ENCODE measurements at regions not wholly inside any gene's neighbourhood (a gene's known extent, or its start where the extent isn't known, plus 50 kb on each side); places are given as distances from the start of the nearest gene placed in this dataset.

- Mint-ChIP-seq H3K4me1 (no peaks in the 10 kb centered on the region), H3K36me3 (no peaks in the 10 kb centered on the region), H3K27me3 (ENCODE audit: low read depth in 3 of 3) (no peaks in the 10 kb centered on the region), H3K4me3 (no peak overlapping the region), H3K27ac (no peak overlapping the region), H3K9me3 (peaks cover 0 to 8% (median 1%) of the 10 kb centered on the region in 6 donors)
- DNase-seq: no peak
Observed at GRCh38 chr4:79650217-79650616, 242.2 kb upstream of the GK2 start.

GRCh38 chr4:79645942-79646341 is 237.9 kb upstream of the GK2 start:
- no peak overlapping the region for H3K27ac Mint-ChIP-seq
- H3K36me3 Mint-ChIP-seq: no peaks in the 10 kb centered on the region
- DNase-seq: no peak
- H3K27me3 Mint-ChIP-seq (ENCODE audit: low read depth in 3 of 3): no peaks in the 10 kb centered on the region
- no peaks in the 10 kb centered on the region for H3K4me1 Mint-ChIP-seq
- peaks cover 0 to 10% (median 2%) of the 10 kb centered on the region in 6 donors for H3K9me3 Mint-ChIP-seq
- H3K4me3 Mint-ChIP-seq: no peak overlapping the region

- Mint-ChIP-seq H3K27me3 (ENCODE audit: low read depth in 3 of 3) (peaks cover 0 to 3% (median 2%) of the 10 kb centered on the region in 3 donors), H3K4me3 (no peak overlapping the region), H3K27ac (no peak overlapping the region), H3K36me3 (no peaks in the 10 kb centered on the region), H3K9me3 (peaks cover 0 to 5% (median 2%) of the 10 kb centered on the region in 6 donors), H3K4me1 (no peaks in the 10 kb centered on the region)
- DNase-seq: no peak
Observed at GRCh38 chr4:79638735-79639134, 230.7 kb upstream of the GK2 start.

GRCh38 chr4:79636991-79637390 is 229.0 kb upstream of the GK2 start:
- Mint-ChIP-seq H3K27me3 (ENCODE audit: low read depth in 3 of 3) (peaks cover 0 to 3% (median 2%) of the 10 kb centered on the region in 3 donors), H3K27ac (no peak overlapping the region), H3K4me1 (no peaks in the 10 kb centered on the region), H3K4me3 (no peak overlapping the region), H3K9me3 (peaks cover 0 to 5% (median 1%) of the 10 kb centered on the region in 6 donors), H3K36me3 (no peaks in the 10 kb centered on the region)
- DNase-seq: no peak

- Mint-ChIP-seq H3K9me3 (peaks cover 0 to 4% (median 3%) of the 10 kb centered on the region in 6 donors), H3K4me3 (no peak overlapping the region), H3K27me3 (ENCODE audit: low read depth in 3 of 3) (peaks cover 0 to 3% (median 2%) of the 10 kb centered on the region in 3 donors), H3K36me3 (no peaks in the 10 kb centered on the region), H3K4me1 (no peaks in the 10 kb centered on the region), H3K27ac (no peak overlapping the region)
- DNase-seq: no peak
Observed at GRCh38 chr4:79634111-79634510, 226.1 kb upstream of the GK2 start.

GRCh38 chr4:79632114-79632513 is 224.1 kb upstream of the GK2 start:
- Mint-ChIP-seq H3K27ac (no peak overlapping the region), H3K27me3 (ENCODE audit: low read depth in 3 of 3) (no peaks in the 10 kb centered on the region), H3K36me3 (no peaks in the 10 kb centered on the region), H3K9me3 (peaks cover 0 to 4% (median 2%) of the 10 kb centered on the region in 6 donors), H3K4me3 (no peak overlapping the region), H3K4me1 (no peaks in the 10 kb centered on the region)
- DNase-seq: no peak

GRCh38 chr4:79626611-79627010 is 218.6 kb upstream of the GK2 start:
- DNase-seq: no peak
- H3K4me1 Mint-ChIP-seq: no peaks in the 10 kb centered on the region
- H3K36me3 Mint-ChIP-seq: no peaks in the 10 kb centered on the region
- H3K4me3 Mint-ChIP-seq: no peak overlapping the region
- no peaks in the 10 kb centered on the region for H3K27me3 Mint-ChIP-seq (ENCODE audit: low read depth in 3 of 3)
- H3K9me3 Mint-ChIP-seq: peaks cover 0 to 7% (median under 1%) of the 10 kb centered on the region in 6 donors
- no peak overlapping the region for H3K27ac Mint-ChIP-seq

GRCh38 chr4:79626101-79626500 is 218.1 kb upstream of the GK2 start:
- Mint-ChIP-seq H3K4me1 (no peaks in the 10 kb centered on the region), H3K4me3 (peak overlapping the region in 1 of 5 donors; percentile 27), H3K27ac (no peak overlapping the region), H3K9me3 (peaks cover 0 to 7% (median 0%) of the 10 kb centered on the region in 6 donors), H3K27me3 (ENCODE audit: low read depth in 3 of 3) (no peaks in the 10 kb centered on the region), H3K36me3 (no peaks in the 10 kb centered on the region)
- no peak for DNase-seq

GRCh38 chr4:79625361-79625760 is 217.3 kb upstream of the GK2 start:
- no peak for DNase-seq
- Mint-ChIP-seq H3K27me3 (ENCODE audit: low read depth in 3 of 3) (no peaks in the 10 kb centered on the region), H3K27ac (no peak overlapping the region), H3K4me3 (no peak overlapping the region), H3K36me3 (no peaks in the 10 kb centered on the region), H3K4me1 (no peaks in the 10 kb centered on the region), H3K9me3 (peaks cover 0 to 5% (median 1%) of the 10 kb centered on the region in 6 donors)

GRCh38 chr4:79623021-79623870 is 215.2 kb upstream of the GK2 start:
- H3K4me1 Mint-ChIP-seq: no peaks in the 10 kb centered on the region
- no peak for DNase-seq
- peaks cover 0 to 5% (median 2%) of the 10 kb centered on the region in 6 donors for H3K9me3 Mint-ChIP-seq
- H3K36me3 Mint-ChIP-seq: no peaks in the 10 kb centered on the region
- no peak overlapping the region for H3K4me3 Mint-ChIP-seq
- no peak overlapping the region for H3K27ac Mint-ChIP-seq
- no peaks in the 10 kb centered on the region for H3K27me3 Mint-ChIP-seq (ENCODE audit: low read depth in 3 of 3)

GRCh38 chr4:79621061-79621460 is 213.0 kb upstream of the GK2 start:
- no peak for DNase-seq
- H3K4me1 Mint-ChIP-seq: no peaks in the 10 kb centered on the region
- peaks cover 0 to 5% (median 3%) of the 10 kb centered on the region in 6 donors for H3K9me3 Mint-ChIP-seq
- no peaks in the 10 kb centered on the region for H3K36me3 Mint-ChIP-seq
- no peak overlapping the region for H3K4me3 Mint-ChIP-seq
- no peak overlapping the region for H3K27ac Mint-ChIP-seq
- H3K27me3 Mint-ChIP-seq (ENCODE audit: low read depth in 3 of 3): no peaks in the 10 kb centered on the region

GRCh38 chr4:79620617-79621016 is 212.6 kb upstream of the GK2 start:
- no peak for DNase-seq
- Mint-ChIP-seq H3K4me3 (no peak overlapping the region), H3K27me3 (ENCODE audit: low read depth in 3 of 3) (no peaks in the 10 kb centered on the region), H3K27ac (no peak overlapping the region), H3K9me3 (peaks cover 0 to 5% (median 3%) of the 10 kb centered on the region in 6 donors), H3K36me3 (no peaks in the 10 kb centered on the region), H3K4me1 (no peaks in the 10 kb centered on the region)

GRCh38 chr4:79613269-79613935 is 205.4 kb upstream of the GK2 start:
- Mint-ChIP-seq H3K27ac (no peak overlapping the region), H3K36me3 (peaks cover 0 to 4% (median 0%) of the 10 kb centered on the region in 3 donors), H3K27me3 (ENCODE audit: low read depth in 3 of 3) (peaks cover 0 to 4% (median 0%) of the 10 kb centered on the region in 3 donors), H3K9me3 (peaks cover 0 to 18% (median 5%) of the 10 kb centered on the region in 6 donors), H3K4me1 (no peaks in the 10 kb centered on the region), H3K4me3 (no peak overlapping the region)
- DNase-seq: no peak

- Mint-ChIP-seq H3K27ac (no peak overlapping the region), H3K27me3 (ENCODE audit: low read depth in 3 of 3) (peaks cover 0 to 4% (median 0%) of the 10 kb centered on the region in 3 donors), H3K36me3 (peaks cover 0 to 4% (median 0%) of the 10 kb centered on the region in 3 donors), H3K4me1 (no peaks in the 10 kb centered on the region), H3K9me3 (peaks cover 0 to 18% (median 5%) of the 10 kb centered on the region in 6 donors), H3K4me3 (no peak overlapping the region)
- DNase-seq: no peak
Observed at GRCh38 chr4:79611026-79611425, 203.0 kb upstream of the GK2 start.

Data from immature natural killer cell (primary cell).